CD4-positive, alpha-beta T cell treated with Interferon alpha-2 for 1 hour (primary cell): ENCODE measurements at regions not wholly inside any gene's neighbourhood (a gene's known extent, or its start where the extent isn't known, plus 50 kb on each side); places are given as distances from the start of the nearest gene placed in this dataset.
"Not testable (repeated sequence)": the region's sequence is repeated elsewhere in the genome, so short reads cannot be mapped to it uniquely, and the experiment has no call there.

Experiments
- DNase-seq, 2 donors: peaks; one replicate each; pipeline ENCODE4 v3.0.0-alpha.2; 2020 to 2022

DNA sequence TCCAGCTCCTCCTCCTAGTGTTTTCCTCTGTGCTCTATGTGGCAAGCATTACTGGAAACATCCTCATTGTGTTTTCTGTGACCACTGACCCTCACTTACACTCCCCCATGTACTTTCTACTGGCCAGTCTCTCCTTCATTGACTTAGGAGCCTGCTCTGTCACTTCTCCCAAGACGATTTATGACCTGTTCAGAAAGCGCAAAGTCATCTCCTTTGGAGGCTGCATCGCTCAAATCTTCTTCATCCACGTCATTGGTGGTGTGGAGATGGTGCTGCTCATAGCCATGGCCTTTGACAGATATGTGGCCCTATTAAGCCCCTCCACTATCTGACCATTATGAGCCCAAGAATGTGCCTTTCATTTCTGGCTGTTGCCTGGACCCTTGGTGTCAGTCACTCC, 64.0 kb downstream of the OR4F15 start:
- not testable (repeated sequence) for DNase-seq

DNA sequence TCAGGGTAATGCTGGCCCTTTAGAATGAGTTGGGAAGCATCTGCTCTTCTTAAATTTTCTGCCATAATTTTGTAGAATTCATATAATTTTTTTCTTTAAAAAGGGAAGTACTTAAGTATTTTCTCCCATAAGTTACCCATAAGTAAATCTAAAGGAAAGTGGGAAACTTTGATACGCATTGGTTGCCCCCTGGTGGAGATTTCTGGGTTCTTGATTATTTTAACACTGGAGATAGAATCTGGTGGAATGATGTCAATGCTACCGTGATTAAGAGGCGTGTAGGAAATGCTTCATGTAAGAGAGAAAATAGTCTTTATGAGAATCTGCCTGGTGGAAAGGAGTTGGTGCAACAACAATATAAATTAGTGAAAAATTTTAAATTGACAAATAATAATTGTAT, 65.6 kb downstream of the OR4F15 start:
- not testable (repeated sequence) for DNase-seq

DNA sequence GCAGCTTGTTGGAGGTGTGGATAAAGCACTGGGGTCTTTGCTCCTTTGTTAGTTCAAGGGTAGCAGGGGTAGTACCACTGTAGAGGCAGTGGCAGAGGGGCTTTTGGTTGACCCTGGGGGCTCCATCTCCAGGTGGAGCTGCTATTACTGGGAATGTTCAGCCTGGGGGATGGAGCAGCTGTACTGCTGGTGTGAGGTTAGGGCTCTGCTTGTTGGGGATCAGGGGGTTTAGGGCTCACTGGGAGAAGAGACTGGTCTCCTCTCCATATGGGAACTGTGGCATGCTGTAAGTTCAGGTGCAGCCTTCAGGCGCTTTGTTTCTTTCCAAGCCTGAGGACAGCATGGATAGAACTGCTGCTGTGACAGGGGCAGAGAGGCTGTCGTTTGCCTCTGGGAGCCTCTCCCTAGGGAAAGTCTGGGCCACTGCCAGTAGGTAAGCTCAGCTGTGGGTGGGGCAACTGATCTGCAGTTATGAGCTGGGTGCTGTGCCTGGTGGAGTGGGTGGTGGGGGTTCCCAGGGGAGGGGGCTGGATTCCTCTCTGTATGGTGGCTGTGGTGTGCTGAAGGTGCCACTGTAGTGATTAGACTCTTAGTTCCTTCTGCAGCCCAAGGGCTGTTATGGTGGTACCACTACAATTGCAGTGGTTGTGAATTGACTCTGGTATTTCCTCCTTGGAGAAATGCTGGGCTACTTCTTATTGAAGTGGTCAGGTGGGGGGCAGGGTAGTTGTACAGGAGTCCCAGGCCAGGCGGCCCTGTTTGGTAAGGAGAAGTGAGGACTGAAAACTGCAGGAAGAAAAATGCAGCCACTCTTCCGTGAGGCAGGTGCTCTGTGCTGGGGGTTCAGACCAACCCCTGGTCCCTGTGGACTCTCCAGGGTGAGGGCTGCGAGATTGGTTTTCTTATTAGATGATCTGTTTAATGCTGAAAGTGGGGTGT, 100.6 kb downstream of the OR4F15 start:
- DNase-seq = not testable (repeated sequence)

DNA sequence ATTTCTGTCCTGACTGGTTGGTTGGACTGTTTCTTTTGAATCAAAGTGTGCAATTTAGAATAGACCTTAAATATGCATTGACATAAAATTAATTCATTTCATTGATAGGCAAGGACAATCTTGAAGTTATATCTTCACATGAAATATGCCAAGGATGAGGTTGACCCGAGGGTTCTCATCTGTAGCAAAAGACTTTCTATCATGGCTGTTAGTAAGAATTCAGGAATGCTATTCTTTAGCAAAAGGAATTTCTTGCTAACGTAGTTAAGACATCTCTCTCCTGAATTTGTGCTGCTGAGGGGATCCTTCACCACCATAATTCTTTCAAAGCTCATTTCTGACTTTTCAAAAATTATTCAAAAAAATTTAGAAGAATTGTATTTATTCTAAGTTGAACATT, 112.6 kb downstream of the OR4F15 start:
- not testable (repeated sequence) for DNase-seq

GRCh38 chr15:101934506-101934905, 122.5 kb downstream of the OR4F15 start:
- DNase-seq = not testable (repeated sequence)

DNA sequence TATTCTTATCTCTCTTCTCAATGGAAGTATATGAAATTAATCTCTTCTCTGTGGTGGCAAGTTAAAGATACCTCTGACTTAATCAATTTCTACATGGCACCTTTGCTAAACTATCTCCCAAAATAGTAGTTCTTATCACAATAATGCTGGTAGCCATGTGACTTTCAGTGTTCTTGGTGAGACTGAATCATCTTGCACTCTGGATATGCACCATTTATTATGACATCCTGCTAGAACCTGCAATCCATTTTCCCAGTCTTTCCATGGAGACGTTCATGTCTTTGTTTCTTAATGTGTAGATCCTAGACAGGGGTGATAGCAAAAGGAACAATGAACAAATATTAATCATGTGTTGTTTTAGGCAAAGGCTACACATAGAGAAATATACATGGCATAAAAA, 125.4 kb downstream of the OR4F15 start:
- not testable (repeated sequence) for DNase-seq

DNA sequence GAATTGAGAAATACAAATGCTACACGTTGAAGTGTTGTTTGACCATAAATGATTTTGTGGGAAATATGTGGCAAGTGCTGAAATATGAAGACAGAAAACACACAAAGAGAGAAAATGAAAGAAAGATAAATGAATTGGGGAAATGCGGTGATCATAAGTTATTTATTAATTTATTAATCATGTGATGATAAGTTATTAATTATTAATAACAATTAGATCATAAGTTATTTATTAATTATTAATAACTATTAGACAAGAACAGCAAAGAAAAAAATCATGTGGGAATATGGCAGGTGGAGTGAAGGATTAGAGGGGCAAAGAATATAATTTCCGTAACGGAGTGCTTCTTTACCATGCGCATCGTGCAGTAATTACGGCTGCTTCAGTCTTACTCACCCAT, 126.6 kb downstream of the OR4F15 start:
- DNase-seq = not testable (repeated sequence)

DNA sequence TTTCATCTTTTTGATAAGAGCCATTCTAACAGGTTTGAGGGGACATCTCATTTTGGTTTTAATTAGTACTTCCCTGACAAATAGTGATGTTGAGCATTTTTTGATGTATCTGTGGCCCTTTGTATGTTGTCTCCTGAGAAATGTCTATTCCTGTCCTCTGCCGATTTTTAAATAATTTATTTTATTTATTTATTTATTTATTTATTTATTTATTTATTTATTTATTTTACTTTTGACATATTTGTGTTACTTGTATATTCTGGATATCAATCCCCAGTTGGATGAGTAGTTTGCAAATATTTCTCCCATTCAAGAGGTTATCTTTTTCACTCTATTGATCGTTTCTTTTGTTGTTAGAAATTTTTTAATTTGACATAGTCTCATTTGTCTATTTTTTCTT, 133.9 kb downstream of the OR4F15 start:
- not testable (repeated sequence) for DNase-seq

GRCh38 chr15:101948491-101949010, 136.5 kb downstream of the OR4F15 start:
- not testable (repeated sequence) for DNase-seq

GRCh38 chr15:101949380-101950065, 137.5 kb downstream of the OR4F15 start:
- not testable (repeated sequence) for DNase-seq

- DNase-seq = not testable (repeated sequence)
Observed at GRCh38 chr15:101953993-101954392, 142.0 kb downstream of the OR4F15 start.

GRCh38 chr15:101955840-101956239, 143.8 kb downstream of the OR4F15 start:
- DNase-seq = not testable (repeated sequence)

DNA sequence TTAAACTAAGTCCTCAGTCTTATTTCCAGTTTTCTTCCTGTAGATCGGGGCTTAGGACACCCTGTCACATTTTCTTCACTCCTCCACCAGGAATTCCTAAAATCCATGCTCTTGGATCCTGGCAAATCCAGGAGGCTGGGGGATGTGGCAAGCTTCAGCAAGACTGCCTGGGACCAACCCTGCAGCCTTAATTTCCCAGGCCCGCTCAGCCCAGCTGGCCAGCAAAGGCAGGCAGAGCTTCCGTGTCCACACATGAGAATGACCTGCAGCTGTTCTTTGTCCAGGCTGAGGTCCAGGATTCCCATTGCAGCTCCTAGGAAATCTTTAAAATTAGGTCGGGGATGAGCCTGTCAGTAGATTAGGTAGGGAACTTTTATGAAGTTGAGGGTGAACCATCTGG, 146.7 kb downstream of the OR4F15 start:
- peak in 1 of 2 donors; percentile 1 for DNase-seq

GRCh38 chr15:101961263-101961662, 149.3 kb downstream of the OR4F15 start:
- DNase-seq = not testable (repeated sequence)

DNA sequence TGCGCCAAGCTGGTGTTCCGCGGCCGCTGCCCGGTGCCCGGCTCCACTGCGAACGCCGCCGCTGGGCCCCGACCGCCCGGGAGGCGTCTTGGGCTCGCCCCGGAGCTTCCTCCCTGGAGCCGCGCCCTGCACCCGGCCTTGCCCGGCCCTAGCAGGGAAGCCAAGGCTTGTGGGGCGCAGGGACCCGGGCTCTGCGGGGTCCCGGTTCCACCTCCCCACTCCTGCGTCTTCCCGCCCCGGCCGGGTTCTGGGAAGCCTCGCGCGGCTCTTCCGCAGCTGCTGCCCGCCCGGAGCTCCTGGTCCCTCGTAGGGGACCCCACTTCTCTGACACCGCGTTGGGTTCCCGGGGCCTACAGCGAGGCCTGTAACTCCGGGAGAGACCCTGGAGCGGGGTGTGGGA, 149.8 kb downstream of the OR4F15 start:
- not testable (repeated sequence) for DNase-seq

DNA sequence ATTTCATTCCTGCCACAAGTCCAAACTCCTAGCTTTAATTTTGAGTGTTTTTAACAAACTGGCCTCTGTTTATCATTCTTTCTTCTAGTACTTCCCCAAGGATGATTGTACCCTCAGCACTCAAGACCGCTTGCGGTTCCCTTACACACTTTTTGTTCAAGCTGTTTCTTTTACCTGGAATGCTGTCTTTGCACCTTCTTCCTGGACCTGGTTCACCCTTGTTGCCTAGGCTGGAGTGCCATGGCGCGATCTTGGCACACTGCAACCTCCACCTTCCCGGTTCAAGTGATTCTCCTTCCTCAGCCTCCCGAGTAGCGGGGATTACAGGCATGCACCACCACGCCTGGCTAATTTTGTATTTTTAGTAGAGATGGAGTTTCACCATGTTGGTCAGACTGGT, 151.7 kb downstream of the OR4F15 start:
- DNase-seq = not testable (repeated sequence)

GRCh38 chr15:101965353-101965752, 153.4 kb downstream of the OR4F15 start:
- DNase-seq = not testable (repeated sequence)

- peak in 1 of 2 donors; percentile 1 for DNase-seq
Observed at GRCh38 chr15:101965860-101966259, 153.9 kb downstream of the OR4F15 start.

- not testable (repeated sequence) for DNase-seq
Observed at GRCh38 chr15:101967364-101967763, 155.4 kb downstream of the OR4F15 start.

DNA sequence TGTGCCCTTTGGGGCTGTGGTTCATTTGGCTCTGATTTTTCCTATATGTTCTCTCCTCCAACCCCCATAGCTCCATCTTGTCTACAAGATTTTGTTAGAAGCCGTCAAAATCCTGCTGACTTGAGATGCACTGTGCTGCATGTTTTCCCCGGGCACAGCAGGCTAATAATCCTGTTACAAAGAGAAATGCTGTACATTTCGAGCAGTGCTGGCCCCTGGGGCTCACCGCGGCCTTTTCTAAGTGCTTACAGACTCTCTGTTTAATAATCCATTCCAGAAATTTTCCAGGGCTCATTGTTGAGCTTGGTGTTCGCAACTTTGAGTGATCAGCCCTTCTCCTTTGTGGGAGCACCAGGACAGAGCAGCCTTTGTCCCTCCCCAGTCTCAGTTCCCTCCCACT, 158.6 kb downstream of the OR4F15 start:
- not testable (repeated sequence) for DNase-seq

GRCh38 chr15:101977281-101977680, 165.3 kb downstream of the OR4F15 start:
- DNase-seq = not testable (repeated sequence)

DNA sequence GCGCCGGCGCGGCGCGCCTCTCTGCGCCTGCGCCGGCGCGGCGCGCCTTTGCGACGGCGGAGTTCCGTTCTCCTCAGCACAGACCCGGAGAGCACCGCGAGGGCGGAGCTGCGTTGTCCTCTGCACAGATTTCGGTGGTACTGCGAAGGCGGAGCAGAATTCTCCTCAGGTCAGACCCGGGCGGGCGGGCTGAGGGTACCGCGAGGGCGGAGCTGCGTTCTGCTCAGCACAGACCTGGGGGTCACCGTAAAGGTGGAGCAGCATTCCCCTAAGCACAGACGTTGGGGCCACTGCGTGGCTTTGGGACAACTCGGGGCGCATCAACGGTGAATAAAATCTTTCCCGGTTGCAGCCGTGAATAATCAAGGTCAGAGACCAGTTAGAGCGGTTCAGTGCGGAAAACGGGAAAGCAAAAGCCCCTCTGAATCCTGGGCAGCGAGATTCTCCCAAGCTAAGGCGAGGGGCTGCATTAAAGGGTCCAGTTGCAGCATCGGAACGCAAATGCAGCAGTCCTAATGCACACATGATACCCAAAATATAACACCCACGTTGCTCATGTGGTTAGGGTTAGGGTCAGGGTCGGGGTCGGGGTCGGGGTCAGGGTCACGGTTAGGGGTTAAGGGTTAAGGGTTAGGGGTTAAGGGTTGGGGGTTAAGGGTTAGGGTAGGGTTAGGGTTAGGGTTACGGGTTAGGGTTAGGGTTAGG, 168.4 kb downstream of the OR4F15 start:
- DNase-seq = peak in 1 of 2 donors; percentile 1
